ENCODE measurements at regions not wholly inside any gene's neighbourhood (a gene's known extent, or its start where the extent isn't known, plus 50 kb on each side); places are given as distances from the start of the nearest gene placed in this dataset.

DNA sequence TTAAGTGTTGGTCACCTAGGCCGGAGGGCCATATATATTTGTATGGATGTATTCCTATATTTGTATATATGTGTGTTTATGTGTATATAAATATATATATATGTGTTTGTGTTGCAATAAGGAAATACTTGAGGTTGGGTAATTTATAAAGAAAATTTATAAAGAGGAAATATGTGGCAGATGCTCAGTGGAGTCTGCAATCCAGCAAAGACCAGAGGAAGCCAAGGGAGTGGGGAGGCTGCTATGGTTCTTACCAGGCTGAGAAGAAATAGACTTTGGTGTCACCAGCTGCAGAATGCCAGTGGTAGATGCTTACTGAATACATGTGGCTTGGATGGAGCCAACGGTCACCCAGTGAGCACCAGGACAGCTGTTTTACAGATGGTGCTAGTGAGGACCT is 97.4 kb upstream of the ELOVL5 start:
- Mint-ChIP-seq H3K4me3 (no peak overlapping the region), H3K36me3 (ENCODE audit: low read depth) (no peaks in the 10 kb centered on the region), H3K4me1 (no peaks in the 10 kb centered on the region), H3K27me3 (peaks cover 11% of the 10 kb centered on the region), H3K27ac (no peak overlapping the region), H3K9me3 (no peaks in the 10 kb centered on the region)
- DNase-seq, result no peak
- ChIA-PET POLR2A (no interaction called here), CTCF (interaction anchor here (1.0 to 1.6 kb wide), 3 partner anchors 8 to 14 kb away, joined by 4 read pairs; no protein-coding TSS in a partner anchor)

DNA sequence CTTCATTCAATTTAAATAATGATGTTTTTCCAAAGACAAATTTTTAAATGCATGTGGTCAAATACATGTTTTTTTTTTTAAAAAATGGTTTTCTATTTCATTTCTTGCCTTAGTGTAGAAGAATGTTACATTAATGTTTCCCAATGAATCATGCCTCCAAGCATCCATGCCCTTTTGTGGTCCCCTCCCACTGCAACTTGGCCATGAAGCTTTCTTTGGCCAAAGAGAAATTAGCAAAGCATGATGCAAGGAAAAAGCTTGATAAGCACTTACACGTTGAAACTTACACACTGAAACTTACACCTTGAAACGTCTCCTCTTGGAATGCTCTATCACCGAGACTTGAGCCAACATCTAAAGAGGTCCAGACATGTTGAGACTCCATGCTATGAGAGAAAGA is 93.0 kb upstream of the ELOVL5 start:
- no peak for DNase-seq
- ChIA-PET CTCF (interaction anchor here (1.3 to 1.6 kb wide), 2 partner anchors 284 to 290 kb away, joined by 3 to 4 read pairs; no protein-coding TSS in a partner anchor), POLR2A (no interaction called here)
- H3K27ac Mint-ChIP-seq, result no peak overlapping the region
- H3K27me3 Mint-ChIP-seq, result peaks cover 7% of the 10 kb centered on the region
- H3K9me3 Mint-ChIP-seq, result no peaks in the 10 kb centered on the region
- no peaks in the 10 kb centered on the region for H3K36me3 Mint-ChIP-seq (ENCODE audit: low read depth)
- H3K4me3 Mint-ChIP-seq, result no peak overlapping the region
- H3K4me1 Mint-ChIP-seq, result peaks cover 1% of the 10 kb centered on the region

DNA sequence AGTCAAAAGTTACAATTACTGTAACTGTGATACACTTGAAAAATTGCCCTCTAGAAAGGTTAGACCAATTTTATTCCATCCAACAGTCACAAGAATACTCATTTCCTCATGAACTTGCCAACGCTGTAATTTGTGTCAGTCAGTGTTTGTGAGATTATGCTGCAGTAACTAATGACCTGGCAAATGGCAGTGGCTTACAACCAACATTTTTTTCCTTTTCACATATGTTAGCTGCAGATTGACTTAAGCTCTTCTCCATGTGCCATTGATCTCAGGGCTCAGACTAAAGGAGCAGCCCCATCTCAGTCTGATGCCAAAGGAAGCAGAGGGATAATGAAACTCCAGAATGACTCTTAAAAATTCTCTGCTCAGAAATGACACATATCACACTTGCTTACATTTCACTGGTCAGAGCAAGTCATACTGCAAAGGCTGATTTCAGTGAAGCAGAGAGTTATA is 92.3 kb upstream of the ELOVL5 start:
- Mint-ChIP-seq H3K27ac (no peak overlapping the region), H3K27me3 (peaks cover 7% of the 10 kb centered on the region), H3K4me1 (peaks cover 1% of the 10 kb centered on the region), H3K4me3 (no peak overlapping the region), H3K36me3 (ENCODE audit: low read depth) (no peaks in the 10 kb centered on the region), H3K9me3 (no peaks in the 10 kb centered on the region)
- ChIA-PET POLR2A (no interaction called here), CTCF (interaction anchor here (1.3 kb wide), 1 partner anchor 285 kb away, joined by 4 read pairs; no protein-coding TSS in a partner anchor)
- no peak for DNase-seq

DNA sequence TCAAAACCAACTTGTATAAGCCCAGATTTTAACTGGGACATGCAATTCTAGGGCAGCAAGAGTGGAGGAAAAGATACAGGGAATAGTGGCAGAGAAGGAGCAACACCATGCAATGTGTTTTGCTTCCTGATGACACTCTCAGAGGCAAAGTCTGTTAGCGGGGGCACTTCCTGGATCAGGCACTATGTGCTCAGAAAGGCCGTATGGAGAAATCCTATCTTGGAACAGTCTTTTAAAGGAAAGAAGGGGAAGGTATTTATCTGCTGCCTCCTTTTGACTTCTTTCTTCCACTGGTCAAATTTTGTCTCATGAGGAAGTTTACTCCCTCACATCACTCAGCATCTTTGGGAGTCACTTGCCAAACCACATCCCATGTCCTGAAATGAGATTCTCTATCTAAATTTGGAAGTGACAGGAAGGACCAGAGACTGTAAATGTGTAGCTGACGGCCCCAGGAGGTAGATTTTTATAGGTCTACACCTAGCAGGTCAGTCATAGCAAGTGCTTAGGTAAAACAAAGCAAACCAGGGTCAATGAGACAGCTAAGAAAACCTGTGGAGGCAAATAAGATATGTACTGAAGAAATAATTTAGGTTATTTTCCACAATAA is 91.7 kb upstream of the ELOVL5 start:
- CTCF ChIA-PET, result interaction anchor here (0.6 to 1.3 kb wide), 2 partner anchors 152 to 286 kb away, joined by 3 to 4 read pairs; no protein-coding TSS in a partner anchor
- Mint-ChIP-seq H3K4me1 (peaks cover 1% of the 10 kb centered on the region), H3K36me3 (ENCODE audit: low read depth) (no peaks in the 10 kb centered on the region), H3K27me3 (peaks cover 7% of the 10 kb centered on the region), H3K9me3 (no peaks in the 10 kb centered on the region), H3K4me3 (no peak overlapping the region), H3K27ac (no peak overlapping the region)
- POLR2A ChIA-PET, result no interaction called here
- DNase-seq, result no peak

GRCh38 chr6:53439556-53439955 is 90.8 kb upstream of the ELOVL5 start:
- Mint-ChIP-seq H3K9me3 (no peaks in the 10 kb centered on the region), H3K27me3 (peaks cover 5% of the 10 kb centered on the region), H3K4me3 (no peak overlapping the region), H3K27ac (no peak overlapping the region), H3K4me1 (peaks cover 1% of the 10 kb centered on the region), H3K36me3 (ENCODE audit: low read depth) (no peaks in the 10 kb centered on the region)
- ChIA-PET POLR2A (no interaction called here), CTCF (interaction anchor here (1.3 kb wide), 1 partner anchor 33 kb away, joined by 3 read pairs; no protein-coding TSS in a partner anchor)
- DNase-seq, result no peak

DNA sequence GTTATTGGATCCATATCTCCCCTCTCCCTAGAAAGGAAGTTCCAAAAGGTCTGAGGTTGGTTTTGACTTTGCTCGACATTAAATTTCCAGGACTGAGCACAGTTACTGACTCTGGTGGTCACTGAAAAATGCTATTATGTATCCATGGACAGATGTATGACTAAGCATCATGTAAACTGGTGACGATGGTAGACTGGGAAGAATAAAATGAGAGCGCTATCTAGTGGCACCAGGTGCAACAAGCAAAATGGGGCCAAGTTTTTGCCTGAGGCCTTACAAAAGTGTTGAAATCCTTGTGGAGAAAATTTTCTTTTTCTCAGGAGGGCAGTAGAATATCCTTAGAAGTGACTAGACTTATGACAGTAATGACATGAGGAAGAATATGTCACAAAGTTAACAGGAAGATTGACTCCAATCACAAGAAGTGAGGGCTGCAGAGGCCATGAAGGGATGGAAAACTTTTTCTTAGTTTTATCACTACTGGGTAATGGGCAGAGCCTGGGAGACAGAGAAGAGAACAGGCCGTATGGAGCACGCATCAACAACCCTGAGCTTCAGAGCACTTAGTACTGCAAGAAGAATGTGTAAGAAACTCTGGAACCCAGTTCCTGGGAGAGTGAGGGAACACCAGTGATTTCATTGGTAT is 88.9 kb upstream of the ELOVL5 start:
- Mint-ChIP-seq H3K4me1 (peaks cover 1% of the 10 kb centered on the region), H3K4me3 (no peak overlapping the region), H3K36me3 (ENCODE audit: low read depth) (no peaks in the 10 kb centered on the region), H3K27ac (no peak overlapping the region), H3K27me3 (peaks cover 8% of the 10 kb centered on the region), H3K9me3 (no peaks in the 10 kb centered on the region)
- ChIA-PET POLR2A (no interaction called here), CTCF (interaction anchor here (0.6 to 2.4 kb wide), 2 partner anchors 265 to 267 kb away, joined by 3 to 15 read pairs; no protein-coding TSS in a partner anchor)
- peak; percentile 14 for DNase-seq

DNA sequence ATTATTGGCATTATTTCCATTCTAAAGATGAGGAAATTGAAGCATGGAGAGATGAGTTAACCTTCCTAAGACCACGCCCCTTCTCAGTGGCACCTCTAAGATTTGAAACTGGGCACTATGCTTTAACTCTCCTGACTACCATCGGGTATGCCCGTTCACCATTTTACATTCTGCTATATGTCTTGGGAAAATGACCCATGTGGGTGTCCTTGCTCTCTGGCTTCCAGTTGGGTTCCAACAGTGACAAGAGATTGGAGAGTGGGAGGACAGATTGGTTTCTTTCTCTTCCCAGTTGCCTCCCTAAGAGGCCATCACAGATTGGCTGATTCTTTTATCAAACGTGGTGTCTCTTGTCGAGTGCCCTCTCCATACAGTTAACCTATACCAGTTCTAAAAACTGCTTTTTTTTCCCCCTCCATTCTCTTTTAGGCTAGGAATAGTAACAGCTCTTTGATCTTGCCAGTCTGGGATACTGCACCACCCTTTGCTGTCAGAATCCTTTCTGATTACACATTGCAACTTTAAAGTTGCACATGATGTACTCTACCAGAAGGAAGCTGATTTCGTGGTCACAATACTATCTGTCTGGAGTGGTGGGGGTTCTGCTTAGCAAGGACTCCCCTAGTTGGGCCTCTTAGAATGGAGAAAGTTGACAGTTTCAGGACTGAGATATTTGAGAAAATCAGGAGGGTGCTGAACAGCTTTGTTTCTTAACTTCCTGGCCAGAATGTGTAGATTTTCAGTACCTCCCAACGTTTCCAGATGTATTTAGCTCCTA is 88.0 kb upstream of the ELOVL5 start:
- no peaks in the 10 kb centered on the region for H3K9me3 Mint-ChIP-seq
- DNase-seq, result no peak
- peaks cover 4% of the 10 kb centered on the region for H3K4me1 Mint-ChIP-seq
- no peak overlapping the region for H3K27ac Mint-ChIP-seq
- H3K36me3 Mint-ChIP-seq (ENCODE audit: low read depth), result no peaks in the 10 kb centered on the region
- ChIA-PET POLR2A (no interaction called here), CTCF (interaction anchor here (0.6 to 2.4 kb wide), 4 partner anchors 8 to 266 kb away, joined by 3 to 15 read pairs (median 3); no protein-coding TSS in a partner anchor)
- H3K27me3 Mint-ChIP-seq, result peaks cover 5% of the 10 kb centered on the region
- H3K4me3 Mint-ChIP-seq, result no peak overlapping the region

- Mint-ChIP-seq H3K4me1 (peaks cover 8% of the 10 kb centered on the region), H3K27me3 (peaks cover 5% of the 10 kb centered on the region), H3K27ac (no peak overlapping the region), H3K4me3 (no peak overlapping the region), H3K9me3 (no peaks in the 10 kb centered on the region), H3K36me3 (ENCODE audit: low read depth) (no peaks in the 10 kb centered on the region)
- ChIA-PET POLR2A (no interaction called here), CTCF (interaction anchor here (0.6 to 1.7 kb wide), 4 partner anchors 10 to 261 kb away, joined by 3 to 5 read pairs (median 3); no protein-coding TSS in a partner anchor)
- no peak for DNase-seq
Observed at GRCh38 chr6:53433951-53434285, 85.2 kb upstream of the ELOVL5 start.

DNA sequence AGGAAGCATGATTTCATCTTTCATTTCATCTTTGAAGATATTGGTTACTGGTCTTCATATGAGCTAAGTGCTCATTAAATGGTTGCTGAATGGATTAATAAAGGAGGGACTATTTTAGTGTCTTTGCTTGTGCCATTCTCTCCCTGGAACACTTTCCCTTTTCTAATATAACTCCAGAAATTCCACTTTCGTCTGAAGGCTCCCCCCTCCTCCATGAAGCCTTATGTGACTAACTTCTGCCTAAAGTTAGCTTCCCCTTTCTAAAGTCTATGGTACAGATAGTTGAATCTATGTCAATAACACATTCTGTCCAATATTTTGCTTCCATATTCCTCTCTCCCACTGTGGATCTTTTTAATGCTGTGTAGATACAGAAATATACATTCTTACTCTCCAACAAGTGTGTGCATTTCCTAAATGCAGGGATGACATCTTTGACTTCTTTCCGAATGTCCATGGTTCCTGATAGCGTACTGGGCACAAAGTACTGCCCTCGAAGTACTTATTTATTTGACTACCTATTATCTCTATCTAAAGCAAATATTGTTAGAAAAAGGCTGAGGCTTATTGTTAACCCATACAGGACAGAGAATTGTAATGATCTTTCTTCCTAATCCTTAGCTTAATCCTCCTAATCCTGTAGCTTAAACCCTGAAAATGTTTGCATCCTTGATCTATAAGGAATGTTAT is 84.7 kb upstream of the ELOVL5 start:
- Mint-ChIP-seq H3K9me3 (no peaks in the 10 kb centered on the region), H3K27ac (no peak overlapping the region), H3K4me3 (no peak overlapping the region), H3K36me3 (ENCODE audit: low read depth) (no peaks in the 10 kb centered on the region), H3K4me1 (peaks cover 8% of the 10 kb centered on the region), H3K27me3 (peaks cover 5% of the 10 kb centered on the region)
- ChIA-PET CTCF (interaction anchor here (0.6 to 1.7 kb wide), 6 partner anchors 9 to 261 kb away, joined by 3 to 5 read pairs (median 3); no protein-coding TSS in a partner anchor), POLR2A (no interaction called here)
- DNase-seq, result no peak

- ChIA-PET POLR2A (no interaction called here), CTCF (interaction anchor here (0.5 to 1.7 kb wide), 4 partner anchors 16 to 290 kb away, joined by 3 to 5 read pairs (median 4); no protein-coding TSS in a partner anchor)
- Mint-ChIP-seq H3K27me3 (peaks cover 5% of the 10 kb centered on the region), H3K27ac (no peak overlapping the region), H3K9me3 (no peaks in the 10 kb centered on the region), H3K4me1 (peaks cover 8% of the 10 kb centered on the region), H3K36me3 (ENCODE audit: low read depth) (no peaks in the 10 kb centered on the region), H3K4me3 (no peak overlapping the region)
- no peak for DNase-seq
Observed at GRCh38 chr6:53432318-53433161, 83.8 kb upstream of the ELOVL5 start.

DNA sequence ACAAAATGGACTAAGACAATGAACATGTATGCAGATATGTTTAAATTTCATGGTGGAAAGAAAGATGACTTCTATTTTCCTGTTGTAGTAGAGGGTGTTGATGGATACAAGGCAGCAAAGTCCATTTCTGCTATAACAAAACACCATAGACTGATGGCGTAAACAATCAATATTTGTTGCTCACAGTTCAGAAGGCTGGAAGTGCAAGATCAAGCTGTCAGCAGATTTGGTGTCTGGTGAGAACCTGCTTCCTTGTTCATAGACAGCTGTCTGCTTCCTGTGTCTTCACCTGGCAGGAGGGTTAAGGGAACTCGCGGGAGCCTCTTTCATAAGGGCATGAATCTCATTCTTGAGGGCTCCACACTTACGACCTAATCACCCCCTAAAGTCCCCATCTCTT is 83.0 kb upstream of the ELOVL5 start:
- DNase-seq, result no peak
- H3K36me3 Mint-ChIP-seq (ENCODE audit: low read depth), result no peaks in the 10 kb centered on the region
- H3K27me3 Mint-ChIP-seq, result peaks cover 5% of the 10 kb centered on the region
- no peaks in the 10 kb centered on the region for H3K9me3 Mint-ChIP-seq
- H3K4me1 Mint-ChIP-seq, result peaks cover 12% of the 10 kb centered on the region
- ChIA-PET POLR2A (no interaction called here), CTCF (interaction anchor here (0.5 kb wide), 1 partner anchor 260 kb away, joined by 3 read pairs; no protein-coding TSS in a partner anchor)
- no peak overlapping the region for H3K27ac Mint-ChIP-seq
- no peak overlapping the region for H3K4me3 Mint-ChIP-seq

GRCh38 chr6:53429401-53429800 is 80.7 kb upstream of the ELOVL5 start:
- no peaks in the 10 kb centered on the region for H3K36me3 Mint-ChIP-seq (ENCODE audit: low read depth)
- H3K9me3 Mint-ChIP-seq, result no peaks in the 10 kb centered on the region
- no peak overlapping the region for H3K27ac Mint-ChIP-seq
- peaks cover 18% of the 10 kb centered on the region for H3K4me1 Mint-ChIP-seq
- H3K27me3 Mint-ChIP-seq, result peaks cover 5% of the 10 kb centered on the region
- DNase-seq, result no peak
- CTCF ChIA-PET, result interaction anchor here (1.2 to 1.4 kb wide), 3 partner anchors 13 to 19 kb away, joined by 3 to 4 read pairs (median 4); no protein-coding TSS in a partner anchor
- no peak overlapping the region for H3K4me3 Mint-ChIP-seq
- POLR2A ChIA-PET, result no interaction called here

Data from activated CD4-positive, alpha-beta T cell treated with anti-CD3 and anti-CD28 coated beads, Interleukin-2, amount 10 ng/mL, durations not matched to agents 7 days and 5 days (primary cell).